Liver (tissue), 3 donors: ENCODE measurements at regions not wholly inside any gene's neighbourhood (a gene's known extent, or its start where the extent isn't known, plus 50 kb on each side); places are given as distances from the start of the nearest gene placed in this dataset.

Source experiments
- CTCF ChIP-seq: fragments of 150-350 bp; IDR thresholded peaks from 2 replicates; pipeline ENCODE4 v1.5.1; 2017; ENCODE audit warnings: improper control_type of control experiment, low read depth, low read length; ENCODE audit not compliant: missing input control
- NR2F2 ChIP-seq: IDR thresholded peaks from 2 replicates; pipeline ENCODE4 v1.6.1; 2016; ENCODE audit warnings: antibody characterized with exemption
- REST ChIP-seq: IDR thresholded peaks from 2 replicates; pipeline ENCODE4 v1.6.1; 2016; ENCODE audit warnings: antibody characterized with exemption, mild to moderate bottlenecking
- donor health status: healthy.
- donor health status: healthy.

GRCh38 chr7:36100226-36100625 lies 52.8 kb upstream of the EEPD1 start:
- no peak for TF ChIP-seq NR2F2
- TF ChIP-seq CTCF: no peak
- no peak for TF ChIP-seq REST
